ENCODE measurements at regions not wholly inside any gene's neighbourhood (a gene's known extent, or its start where the extent isn't known, plus 50 kb on each side); places are given as distances from the start of the nearest gene placed in this dataset.

DNA sequence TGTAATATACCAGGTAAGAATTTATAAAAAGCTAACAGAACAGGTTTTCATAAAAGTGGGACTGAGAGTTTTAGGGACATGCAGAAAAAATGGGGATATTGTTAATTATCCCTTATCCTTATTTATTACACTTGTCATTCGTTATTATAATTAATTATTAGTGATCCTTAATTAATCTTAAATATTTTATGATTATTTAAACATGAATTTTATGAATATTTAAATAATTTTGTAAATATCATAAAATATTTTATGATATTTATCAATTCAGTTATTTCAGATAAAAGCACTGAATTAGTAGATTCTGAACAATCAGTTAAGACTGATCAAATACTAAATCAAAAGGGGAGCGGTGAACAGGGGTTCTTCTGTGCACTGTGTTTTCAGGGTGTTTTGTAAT, 300.1 kb downstream of the PAX1 start:
- in situ Hi-C loops (cut with HindIII; ENCODE audit: low pct_unique_long_range_greater_than_20kb, low sequenced_read_pairs), result no loop called here

DNA sequence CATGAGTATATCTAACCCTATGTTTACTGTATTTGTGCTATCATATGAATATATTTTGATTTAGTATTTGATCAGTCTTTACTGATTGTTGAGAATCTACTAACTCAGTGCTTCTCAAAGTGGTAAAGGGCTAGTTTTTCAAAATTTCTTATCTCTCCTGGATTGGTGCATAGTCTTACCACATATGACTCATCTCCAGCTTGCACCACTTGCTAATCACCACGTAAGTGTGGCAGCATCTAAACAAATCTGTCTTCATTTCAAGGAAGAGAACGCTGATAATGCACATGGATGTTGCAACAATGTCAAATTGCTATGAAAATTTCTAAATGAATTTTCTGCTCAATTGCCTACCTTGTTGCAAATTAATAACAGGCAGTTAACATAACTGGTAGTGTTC, 299.5 kb downstream of the PAX1 start:
- in situ Hi-C loops (cut with HindIII; ENCODE audit: low pct_unique_long_range_greater_than_20kb, low sequenced_read_pairs), result no loop called here
- no peak for DNase-seq (ENCODE audit: low read depth)

More for the DNA sequence above, 300.1 kb downstream of the PAX1 start:
- DNase-seq (ENCODE audit: low read depth), result no peak

DNA sequence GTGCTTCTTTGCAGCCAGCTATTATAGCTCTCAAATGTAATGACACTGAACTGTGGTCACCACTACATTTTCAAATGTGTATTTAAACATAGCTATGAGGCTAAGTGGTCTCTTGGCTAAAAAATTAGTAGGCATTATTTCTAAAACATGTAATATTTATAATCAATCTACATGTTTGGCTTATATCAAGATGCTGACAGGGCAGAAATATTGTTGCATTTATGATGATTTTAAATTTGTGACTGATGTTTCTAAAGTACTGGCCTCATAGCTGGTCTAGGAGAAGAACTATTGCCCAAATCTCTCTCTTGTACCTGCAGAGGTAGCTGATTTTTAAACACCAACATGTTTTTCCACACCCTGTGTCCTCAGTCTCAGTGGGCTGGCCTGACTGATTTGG, 298.2 kb downstream of the PAX1 start:
- DNase-seq (ENCODE audit: low read depth), result no peak
- in situ Hi-C loops (cut with HindIII; ENCODE audit: low pct_unique_long_range_greater_than_20kb, low sequenced_read_pairs), result no loop called here

DNA sequence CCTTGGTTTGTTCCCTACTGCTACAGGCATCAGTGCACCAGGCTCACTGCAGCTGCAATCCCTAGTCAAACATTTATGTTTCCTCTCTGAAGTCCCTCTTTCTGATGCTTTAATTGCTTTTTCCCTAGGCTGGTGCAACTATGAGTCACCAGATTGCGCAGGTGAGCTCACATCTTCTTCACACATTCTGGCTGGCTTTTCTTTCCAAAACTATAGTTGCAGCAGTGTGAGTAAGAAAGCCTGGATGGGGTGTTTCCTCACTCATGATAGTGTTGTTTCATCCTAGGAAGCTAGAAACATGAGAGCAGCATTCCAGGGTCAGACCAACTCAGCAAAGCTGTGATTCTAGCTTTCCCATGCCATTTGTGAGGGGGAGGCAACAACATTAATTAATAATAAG, 296.4 kb downstream of the PAX1 start:
- DNase-seq (ENCODE audit: low read depth), result peak; percentile 34
- in situ Hi-C loops (cut with HindIII; ENCODE audit: low pct_unique_long_range_greater_than_20kb, low sequenced_read_pairs), result no loop called here

DNA sequence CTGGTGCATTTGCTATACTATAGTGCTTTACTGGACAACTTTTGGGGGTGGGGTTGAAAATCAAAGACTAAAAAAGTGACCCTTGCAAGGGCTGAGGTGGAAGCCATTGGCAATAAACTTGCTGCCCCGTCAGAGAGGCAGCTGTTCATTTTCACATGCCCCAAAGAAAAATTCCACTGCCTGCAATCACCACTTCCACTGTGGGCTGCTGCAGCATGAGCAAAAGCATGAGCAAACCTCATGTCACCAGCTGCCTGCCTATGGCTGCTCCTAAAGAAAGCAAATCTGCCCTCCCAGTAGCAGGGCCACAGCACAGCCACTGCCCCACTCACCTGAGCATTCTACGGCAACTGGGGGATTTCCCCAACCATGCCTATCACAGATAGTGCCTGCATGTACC, 290.0 kb downstream of the PAX1 start:
- in situ Hi-C loops (cut with HindIII; ENCODE audit: low pct_unique_long_range_greater_than_20kb, low sequenced_read_pairs), result no loop called here
- no peak for DNase-seq (ENCODE audit: low read depth)

DNA sequence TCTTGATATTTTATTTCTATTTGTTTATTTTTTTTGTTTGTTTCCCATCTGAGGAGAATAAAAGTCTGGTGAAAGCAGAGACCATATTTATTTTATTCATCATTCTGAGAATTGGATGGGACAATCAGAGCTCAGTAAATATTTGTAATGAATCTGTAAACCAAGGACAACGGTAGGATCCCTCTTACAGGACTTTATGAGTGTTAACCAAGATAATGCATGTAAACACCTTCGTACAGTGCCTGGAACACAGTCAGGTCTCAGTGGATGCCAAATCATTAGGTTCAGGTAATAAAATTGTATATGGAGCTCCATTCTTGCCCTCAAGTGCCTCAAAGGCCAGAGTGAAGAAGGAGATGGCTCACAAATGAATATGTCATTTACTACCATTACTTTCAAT, 288.7 kb downstream of the PAX1 start:
- no peak for DNase-seq (ENCODE audit: low read depth)
- in situ Hi-C loops (cut with HindIII; ENCODE audit: low pct_unique_long_range_greater_than_20kb, low sequenced_read_pairs), result no loop called here

DNA sequence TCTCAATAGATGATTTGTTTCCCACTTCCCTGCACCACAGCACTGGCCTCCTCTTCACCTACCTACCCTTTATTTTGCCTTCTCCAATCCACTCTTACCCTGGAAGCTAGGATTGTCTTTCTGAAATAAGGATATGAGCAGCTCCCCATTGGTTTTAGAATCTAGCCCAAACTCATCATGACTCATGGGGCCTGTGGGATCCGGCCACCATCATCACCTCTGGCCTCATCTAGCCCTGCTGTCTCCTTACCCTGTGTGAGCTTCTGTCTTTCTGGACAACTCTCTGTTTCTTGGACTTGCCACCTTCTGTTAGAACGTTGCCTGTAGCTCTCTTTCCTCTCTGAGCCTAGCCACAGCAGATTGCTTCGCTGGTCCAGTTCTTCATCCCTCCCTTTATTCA, 277.1 kb downstream of the PAX1 start:
- DNase-seq (ENCODE audit: low read depth), result no peak
- in situ Hi-C loops (cut with HindIII; ENCODE audit: low pct_unique_long_range_greater_than_20kb, low sequenced_read_pairs), result no loop called here

DNA sequence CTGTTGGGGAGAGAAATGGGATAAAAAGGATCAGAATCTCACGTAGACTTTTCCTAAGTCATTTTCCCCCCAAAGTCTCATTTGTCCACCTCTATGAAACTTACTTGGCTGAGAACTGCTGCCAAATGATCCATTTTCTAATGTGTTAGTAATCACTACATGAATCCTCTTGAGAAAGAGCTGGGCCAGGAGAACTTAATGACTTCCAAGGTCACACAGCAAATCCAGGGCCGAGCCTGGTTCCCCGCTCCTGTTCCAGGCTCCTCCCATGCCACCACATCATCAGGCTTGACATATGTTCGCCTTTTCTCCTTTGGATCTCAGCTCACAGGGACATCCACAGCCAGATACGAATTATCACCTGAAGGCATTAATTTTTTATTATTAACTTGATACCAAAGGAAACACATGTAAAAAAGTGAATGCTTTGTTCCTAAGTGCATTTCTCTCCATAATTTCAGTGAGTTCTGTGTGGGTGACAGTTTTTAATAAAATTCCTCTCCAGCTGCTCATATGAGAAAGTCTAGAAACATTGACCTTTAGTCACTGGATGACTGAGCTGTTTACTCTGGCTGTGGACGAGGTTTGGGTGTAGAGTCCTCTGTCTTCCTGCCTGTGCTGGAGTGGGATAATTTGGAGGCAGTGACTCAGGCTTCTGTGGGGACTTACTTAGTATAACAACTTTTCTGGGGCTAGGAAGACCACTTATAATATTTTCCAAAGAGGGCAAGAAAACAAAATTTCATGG, 276.3 kb downstream of the PAX1 start:
- in situ Hi-C loops (cut with HindIII; ENCODE audit: low pct_unique_long_range_greater_than_20kb, low sequenced_read_pairs), result no loop called here
- DNase-seq (ENCODE audit: low read depth), result peak; percentile 56

DNA sequence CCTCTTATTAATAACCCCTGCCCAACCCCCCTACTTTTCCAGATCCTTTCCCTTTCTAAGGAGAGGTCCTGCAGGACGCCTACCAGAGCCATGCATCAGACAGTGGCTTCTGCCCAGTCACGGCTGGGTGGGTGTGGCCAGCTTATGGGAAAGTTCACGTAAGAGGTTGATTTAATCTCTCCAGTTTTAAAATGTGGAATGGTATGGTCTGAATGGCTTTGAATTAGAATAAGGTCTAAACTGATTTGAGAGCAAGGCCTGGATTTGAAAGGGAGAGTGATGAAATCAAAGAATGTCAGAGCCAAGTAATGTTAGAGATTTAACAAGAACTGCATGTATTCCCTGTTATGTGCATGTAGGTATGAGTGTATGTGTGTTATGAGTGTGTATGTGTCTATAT, 275.7 kb downstream of the PAX1 start:
- in situ Hi-C loops (cut with HindIII; ENCODE audit: low pct_unique_long_range_greater_than_20kb, low sequenced_read_pairs), result no loop called here
- peak; percentile 26 for DNase-seq (ENCODE audit: low read depth)

DNA sequence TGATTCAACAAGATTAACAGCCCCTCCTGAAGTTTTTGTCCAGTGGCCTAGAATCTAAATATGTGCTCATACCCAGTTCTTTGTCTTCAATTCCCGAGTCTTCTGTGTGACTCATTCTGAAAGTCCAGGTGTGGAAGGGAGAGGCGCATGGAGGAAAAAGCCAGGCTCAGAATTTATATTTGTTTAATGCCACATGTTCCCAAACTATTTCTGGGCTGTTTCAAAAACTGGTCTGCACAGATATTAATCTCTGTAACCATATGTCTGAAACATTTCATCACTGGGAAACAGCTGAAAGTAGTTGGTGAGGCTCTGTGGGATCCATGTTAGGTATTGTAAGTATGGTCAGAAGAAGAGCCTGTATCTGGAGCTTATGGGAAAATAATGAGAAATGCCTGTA, 266.0 kb downstream of the PAX1 start:
- no peak for DNase-seq (ENCODE audit: low read depth)
- in situ Hi-C loops (cut with HindIII; ENCODE audit: low pct_unique_long_range_greater_than_20kb, low sequenced_read_pairs), result no loop called here

DNA sequence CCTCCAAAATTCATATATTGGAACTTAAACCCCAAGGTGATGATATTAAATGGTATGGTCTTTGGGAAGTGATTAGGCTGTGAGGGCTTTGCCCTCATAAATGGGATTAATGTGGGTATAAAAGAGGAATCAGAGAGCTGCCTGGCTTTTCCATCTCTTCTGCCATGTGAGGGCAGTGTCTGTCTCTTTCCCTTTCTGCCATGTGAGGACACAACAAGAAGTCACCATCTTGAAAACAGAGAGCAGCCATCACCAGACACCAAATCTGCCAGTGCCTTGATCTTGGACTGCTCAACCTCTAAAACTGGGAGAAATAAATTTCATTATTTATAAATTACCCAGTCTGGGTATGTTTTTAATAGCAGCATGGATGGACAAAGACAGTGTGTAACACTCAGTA, 263.0 kb downstream of the PAX1 start:
- in situ Hi-C loops (cut with HindIII; ENCODE audit: low pct_unique_long_range_greater_than_20kb, low sequenced_read_pairs), result no loop called here
- DNase-seq (ENCODE audit: low read depth), result no peak

DNA sequence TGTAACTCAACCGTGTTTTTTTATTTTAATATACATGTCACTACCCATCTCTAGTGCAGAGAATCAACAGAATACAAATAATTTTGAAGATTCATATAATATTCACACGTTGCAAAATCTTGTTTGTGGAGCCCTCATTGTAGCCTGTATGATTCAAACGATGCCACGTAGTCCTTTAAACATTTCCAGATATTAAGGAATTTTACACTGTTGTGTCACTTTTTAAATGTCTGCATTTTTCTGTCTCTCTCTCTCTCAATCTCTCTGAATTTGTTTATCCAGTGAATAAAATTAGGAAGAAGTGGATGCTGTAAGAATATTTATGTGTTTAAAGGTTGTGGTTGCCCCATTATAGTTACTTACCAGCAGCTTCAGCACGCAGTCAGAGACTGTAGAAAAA, 262.0 kb downstream of the PAX1 start:
- in situ Hi-C loops (cut with HindIII; ENCODE audit: low pct_unique_long_range_greater_than_20kb, low sequenced_read_pairs), result no loop called here
- no peak for DNase-seq (ENCODE audit: low read depth)

DNA sequence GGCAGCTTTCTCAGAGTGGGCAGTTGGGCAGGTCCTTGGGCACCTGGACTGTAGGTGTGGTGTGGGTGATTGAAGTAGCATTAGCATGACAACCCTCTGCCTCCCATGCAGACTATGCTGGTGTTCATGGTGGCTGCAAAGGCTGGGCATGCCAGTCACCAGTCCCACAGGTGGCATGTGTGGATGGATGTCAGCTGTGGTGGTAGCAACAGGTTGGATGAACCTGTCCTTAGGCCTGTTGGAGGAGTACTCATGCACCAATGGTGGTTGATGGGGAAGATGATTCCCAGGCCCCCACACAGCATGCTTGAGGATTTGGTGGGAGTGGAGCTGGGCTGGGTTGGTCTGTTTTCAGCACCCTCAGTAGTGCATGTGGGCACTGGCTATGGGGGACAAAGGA, 251.1 kb downstream of the PAX1 start:
- no peak for DNase-seq (ENCODE audit: low read depth)
- in situ Hi-C loops (cut with HindIII; ENCODE audit: low pct_unique_long_range_greater_than_20kb, low sequenced_read_pairs), result no loop called here

DNA sequence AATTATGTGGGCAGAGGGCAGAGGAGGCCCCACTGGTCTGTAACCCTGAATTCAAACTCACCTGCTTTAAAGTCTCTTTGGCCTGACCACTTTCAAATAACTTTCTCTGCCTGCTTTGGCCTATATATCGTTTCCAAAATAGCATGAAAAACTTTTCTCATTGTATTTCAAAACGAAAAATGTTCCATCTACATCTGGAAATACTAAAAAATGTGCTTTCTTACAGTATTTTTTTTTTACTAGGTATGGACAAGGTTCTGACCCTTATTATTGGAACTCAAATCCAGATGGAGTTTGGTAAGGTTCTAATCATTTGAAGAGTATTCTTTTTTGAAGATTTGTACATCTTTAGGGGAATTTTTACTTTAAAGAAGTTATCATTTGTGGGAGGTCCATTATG, 241.9 kb downstream of the PAX1 start:
- DNase-seq (ENCODE audit: low read depth), result no peak
- in situ Hi-C loops (cut with HindIII; ENCODE audit: low pct_unique_long_range_greater_than_20kb, low sequenced_read_pairs), result no loop called here

DNA sequence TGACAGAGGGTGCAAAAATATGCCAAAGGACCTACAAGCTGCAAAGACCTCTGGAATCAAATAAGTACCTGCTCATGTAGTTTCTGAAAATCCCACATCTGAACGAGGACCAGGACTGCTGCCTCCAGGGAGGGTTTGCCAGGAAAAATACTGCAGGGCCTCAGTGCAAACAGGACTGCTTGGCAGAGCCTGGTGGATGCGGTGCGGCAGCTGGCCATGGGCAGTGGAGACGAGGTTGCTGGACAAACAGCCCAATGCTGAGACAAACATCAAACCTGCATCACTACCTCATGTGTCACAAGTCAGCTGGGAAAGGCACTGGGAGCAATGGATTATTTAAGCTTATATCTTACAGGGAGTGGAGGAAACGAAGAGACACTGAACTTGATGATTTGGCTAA, 238.8 kb downstream of the PAX1 start:
- no peak for DNase-seq (ENCODE audit: low read depth)
- in situ Hi-C loops (cut with HindIII; ENCODE audit: low pct_unique_long_range_greater_than_20kb, low sequenced_read_pairs), result no loop called here

DNA sequence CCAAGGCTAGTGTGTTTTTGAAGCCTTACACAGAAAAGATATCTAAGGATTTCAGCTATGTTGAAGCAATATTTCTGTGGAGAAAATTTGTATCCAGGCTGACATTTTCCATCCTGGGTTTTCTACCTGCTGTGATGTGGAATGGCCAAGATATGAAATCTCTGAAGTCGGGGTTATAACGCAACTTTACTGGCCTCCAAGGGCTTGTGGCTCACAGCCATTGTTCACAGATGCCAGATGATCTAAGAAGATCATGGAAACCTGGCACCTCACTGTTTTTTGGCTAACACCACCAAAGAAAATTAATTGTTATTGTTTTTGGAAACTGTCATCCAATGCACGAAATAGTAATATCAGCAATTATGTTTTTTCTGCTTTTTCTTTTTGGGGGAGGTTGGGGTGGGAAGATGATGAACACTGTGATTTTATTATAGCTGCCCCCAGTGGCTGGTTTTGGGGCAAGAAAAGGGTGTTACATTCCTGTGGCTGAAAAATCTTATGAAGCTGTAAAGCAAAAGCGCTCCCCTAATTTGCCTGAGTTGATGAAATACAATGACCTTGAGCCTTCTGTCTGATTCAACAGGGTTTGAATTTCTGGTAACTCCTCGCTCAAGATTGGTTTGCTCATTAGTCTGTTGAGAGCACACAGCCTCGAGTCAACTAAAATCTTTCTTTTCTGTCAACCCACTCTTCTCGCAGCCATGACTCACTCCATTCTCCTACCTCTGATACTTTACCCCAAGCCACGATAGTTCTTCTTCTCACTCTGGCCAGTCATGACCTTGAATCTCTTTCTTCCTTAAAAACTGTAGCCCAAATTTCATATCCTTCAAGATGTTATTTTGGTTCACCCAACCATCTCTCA, 236.7 kb downstream of the PAX1 start:
- in situ Hi-C loops (cut with HindIII; ENCODE audit: low pct_unique_long_range_greater_than_20kb, low sequenced_read_pairs), result no loop called here

DNA sequence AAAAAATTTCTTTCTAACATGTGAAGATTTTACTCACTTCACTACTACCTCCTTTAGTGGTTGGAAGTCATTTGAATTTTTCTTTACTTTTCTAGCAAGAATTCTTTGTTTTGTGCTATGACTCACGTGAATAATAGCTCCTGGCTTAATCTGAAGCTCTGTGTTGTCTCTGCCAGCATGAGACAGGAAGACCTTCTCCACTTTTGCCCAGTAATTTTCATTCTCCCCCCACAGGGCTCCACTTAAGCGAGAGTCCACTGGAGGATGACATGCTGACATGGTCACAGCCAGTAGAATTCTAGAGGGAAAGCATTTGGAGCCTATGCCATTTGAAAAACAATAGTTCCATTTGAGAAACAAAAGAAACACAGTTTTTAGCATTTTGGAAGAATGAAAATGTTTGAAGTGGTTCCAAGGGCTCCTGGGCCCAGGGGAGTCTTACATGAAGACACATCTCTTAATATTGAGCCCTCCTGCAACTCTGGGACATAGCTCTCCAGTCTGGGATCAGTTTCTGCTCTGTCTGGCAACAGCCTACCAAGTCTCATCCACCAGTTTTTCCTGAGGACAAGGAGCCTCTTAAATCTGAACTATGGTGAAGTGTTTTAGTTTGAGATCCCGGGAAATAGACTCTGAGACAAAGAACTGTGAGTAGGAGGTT, 231.4 kb downstream of the PAX1 start:
- DNase-seq (ENCODE audit: low read depth), result no peak
- in situ Hi-C loops (cut with HindIII; ENCODE audit: low pct_unique_long_range_greater_than_20kb, low sequenced_read_pairs), result no loop called here

More for the DNA sequence above, 236.7 kb downstream of the PAX1 start:
- DNase-seq (ENCODE audit: low read depth), result no peak

DNA sequence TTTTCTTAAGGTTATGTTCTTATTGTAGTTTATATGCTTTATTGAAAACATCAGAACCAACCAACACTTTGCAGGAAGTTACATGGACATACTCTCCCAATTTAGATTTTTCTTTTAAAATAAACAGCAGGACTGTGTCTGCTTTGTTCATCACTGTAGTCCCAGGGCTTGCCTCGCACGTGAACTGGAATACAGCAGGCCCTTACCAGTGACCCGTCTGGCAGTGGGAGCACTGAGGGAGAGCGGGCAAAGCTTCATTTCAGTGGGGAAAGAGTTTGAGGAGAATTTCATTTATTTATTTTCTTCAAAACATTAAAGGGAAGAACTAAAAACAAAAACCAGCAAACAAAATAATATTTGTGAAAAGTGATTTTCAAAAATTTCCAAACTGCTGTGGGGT, 230.8 kb downstream of the PAX1 start:
- no peak for DNase-seq (ENCODE audit: low read depth)
- in situ Hi-C loops (cut with HindIII; ENCODE audit: low pct_unique_long_range_greater_than_20kb, low sequenced_read_pairs), result no loop called here

DNA sequence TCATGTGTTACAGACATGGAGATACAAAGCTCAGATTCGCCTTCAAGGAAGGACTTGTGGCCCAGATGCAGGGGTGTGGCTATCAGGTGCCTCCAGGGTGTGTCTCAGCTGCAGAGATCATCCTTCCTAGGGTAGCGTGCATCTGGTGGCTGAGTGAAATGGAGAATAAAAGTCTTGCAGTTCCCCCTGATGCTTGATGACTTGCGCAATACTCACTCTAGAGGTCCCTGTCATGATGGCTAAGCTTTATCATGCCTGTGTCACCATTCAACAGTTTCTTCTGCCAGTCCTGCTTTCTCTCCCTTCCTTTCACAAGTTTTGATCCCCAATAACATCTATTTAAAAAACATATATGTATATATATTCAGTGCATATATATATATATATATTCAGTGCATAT, 228.1 kb downstream of the PAX1 start:
- no peak for DNase-seq (ENCODE audit: low read depth)
- in situ Hi-C loops (cut with HindIII; ENCODE audit: low pct_unique_long_range_greater_than_20kb, low sequenced_read_pairs), result no loop called here
